Body of pancreas (tissue), 4 donors: ENCODE measurements at regions not wholly inside any gene's neighbourhood (a gene's known extent, or its start where the extent isn't known, plus 50 kb on each side); places are given as distances from the start of the nearest gene placed in this dataset.

ENCODE experiments used
- ATAC-seq: fragments of 150-250 bp; one replicate; pipeline ENCODE4 v1.9.1; 2016
- DNase-seq, 4 donors: peaks; one replicate each; pipeline ENCODE4 v3.0.0-alpha.2; 2019
- H3K27ac ChIP-seq, 4 donors: fragments of 200-600 bp; sonication (generic); 1 replicate in 3 of 4; 2 replicates in 1 of 4; pipeline versions ENCODE4 v1.5.1 to v1.6.1; 2016 to 2019; ENCODE audit warnings: mild to moderate bottlenecking in 1 of 4, mixed read lengths in 1 of 4, moderate library complexity in 1 of 4
- H3K27me3 ChIP-seq, 2 donors: fragments of 200-600 bp; sonication (generic); one replicate each; pipeline ENCODE4 v1.6.0; 2016; ENCODE audit warnings: mild to moderate bottlenecking in 1 of 2
- H3K36me3 ChIP-seq, 2 donors: fragments of 200-600 bp; sonication (generic); replicated peaks in 1 of 2; 2 replicates each; pipeline ENCODE4 v1.5.1; 2016; ENCODE audit warnings: low read depth in 2 of 2; ENCODE audit not compliant: insufficient read depth in 1 of 2
- H3K4me1 ChIP-seq: fragments of 200-600 bp; sonication (generic); one replicate; pipeline ENCODE4 v1.6.0; 2016
- H3K4me3 ChIP-seq, 2 donors: fragments of 200-600 bp; sonication (generic); 1 replicate in 1 of 2; 2 replicates in 1 of 2; pipeline ENCODE4 v1.5.1; 2016 to 2019
- H3K9me3 ChIP-seq, 3 donors: fragments of 200-600 bp; sonication (generic); 1 replicate in 2 of 3; 2 replicates in 1 of 3; pipeline ENCODE4 v1.5.1; 2016
- CTCF ChIP-seq, 7 experiments: fragments of 450-650 bp in 4 of 7; fragments of 200-600 bp in 3 of 7; sonication (generic) in 3 of 7; IDR thresholded peaks; one replicate each; pipeline ENCODE4 v1.5.1; 2016 to 2019; ENCODE audit warnings: antibody characterized with exemption in 7 of 7
- POLR2A ChIP-seq, 3 donors: fragments of 450-650 bp; IDR thresholded peaks; one replicate each; pipeline ENCODE4 v1.6.1; 2016; ENCODE audit warnings: antibody characterized with exemption in 3 of 3, mild to moderate bottlenecking in 2 of 3
- WGBS, 2 donors: methylation state at CpG; one replicate each; pipeline ENCODE4 v1.1.5; 2017; 5-methylcytosine and 5-hydroxymethylcytosine counted together
- intact Hi-C: fragments of 100-400 bp; cut with DNase I; formaldehyde crosslinking; loops from one replicate; pipeline ENCODE4 v1.15.1; 2023

- WGBS, 2 donors: 60 to 76% methylated on average over 1 of the region's 1 CpG
- intact Hi-C loops: no loop called here
- no peak overlapping the region for H3K4me3 ChIP-seq
These were observed 52.2 kb upstream of the PAX3 start for GRCh38 chr2:222351035-222351434.

GRCh38 chr2:222352981-222353380, 54.2 kb upstream of the PAX3 start:
- WGBS, 2 donors: 75 to 76% methylated on average over 4 of the region's 4 CpGs
- ATAC-seq (no peak), DNase-seq (no peak)
- TF ChIP-seq POLR2A (IDR thresholded peaks at IDR 0.05) (no peak), CTCF (IDR thresholded peaks at IDR 0.05) (no peak)
- intact Hi-C loops: no loop called here
- no peak overlapping the region for H3K27ac ChIP-seq
- H3K36me3 ChIP-seq: no peaks in the 10 kb centered on the region
- peaks cover 0 to 4% (median 0%) of the 10 kb centered on the region in 3 donors for H3K9me3 ChIP-seq
- no peak overlapping the region for H3K4me3 ChIP-seq
- H3K27me3 ChIP-seq: no peaks in the 10 kb centered on the region
- H3K4me1 ChIP-seq: no peaks in the 10 kb centered on the region

More at GRCh38 chr2:222351035-222351434, 52.2 kb upstream of the PAX3 start:
- Histone ChIP-seq H3K9me3 (peaks cover 0 to 4% (median 0%) of the 10 kb centered on the region in 3 donors), H3K27me3 (no peaks in the 10 kb centered on the region), H3K36me3 (no peaks in the 10 kb centered on the region), H3K27ac (no peak overlapping the region), H3K4me1 (no peaks in the 10 kb centered on the region)
- DNase-seq: no peak
- no peak for TF ChIP-seq POLR2A (IDR thresholded peaks at IDR 0.05)
- TF ChIP-seq CTCF (IDR thresholded peaks at IDR 0.05): no peak
- no peak for ATAC-seq

- H3K27ac ChIP-seq: no peak overlapping the region
- DNase-seq (peak in 2 of 4 donors; percentile 17 to 27), ATAC-seq (no peak)
- no peaks in the 10 kb centered on the region for H3K27me3 ChIP-seq
- H3K9me3 ChIP-seq: peaks cover 0 to 4% (median 0%) of the 10 kb centered on the region in 3 donors
- intact Hi-C loops: no loop called here
- no peaks in the 10 kb centered on the region for H3K36me3 ChIP-seq
- no peak overlapping the region for H3K4me3 ChIP-seq
- TF ChIP-seq CTCF (IDR thresholded peaks at IDR 0.05) (no peak), POLR2A (IDR thresholded peaks at IDR 0.05) (no peak)
- H3K4me1 ChIP-seq: no peaks in the 10 kb centered on the region
- 14 to 16% methylated on average over 3 of the region's 3 CpGs for WGBS, 2 donors
These were observed 55.2 kb upstream of the PAX3 start for GRCh38 chr2:222353993-222354392.

- Histone ChIP-seq H3K27me3 (no peaks in the 10 kb centered on the region), H3K27ac (no peak overlapping the region), H3K4me1 (no peaks in the 10 kb centered on the region), H3K4me3 (no peak overlapping the region), H3K36me3 (no peaks in the 10 kb centered on the region), H3K9me3 (no peaks in the 10 kb centered on the region)
- intact Hi-C loops: no loop called here
- TF ChIP-seq POLR2A (IDR thresholded peaks at IDR 0.05) (no peak), CTCF (IDR thresholded peaks at IDR 0.05) (no peak)
- ATAC-seq: no peak
- no peak for DNase-seq
These were observed 57.1 kb upstream of the PAX3 start for GRCh38 chr2:222355860-222356259.

- Histone ChIP-seq H3K4me1 (no peaks in the 10 kb centered on the region), H3K9me3 (no peaks in the 10 kb centered on the region), H3K27ac (no peak overlapping the region), H3K4me3 (no peak overlapping the region), H3K27me3 (no peaks in the 10 kb centered on the region), H3K36me3 (no peaks in the 10 kb centered on the region)
- DNase-seq (no peak), ATAC-seq (no peak)
- WGBS, 2 donors: 48 to 53% methylated on average over 1 of the region's 1 CpG
- TF ChIP-seq POLR2A (IDR thresholded peaks at IDR 0.05) (no peak), CTCF (IDR thresholded peaks at IDR 0.05) (no peak)
- intact Hi-C loops: no loop called here
These were observed 59.1 kb upstream of the PAX3 start for GRCh38 chr2:222357930-222358329.
